ENCODE measurements at regions not wholly inside any gene's neighbourhood (a gene's known extent, or its start where the extent isn't known, plus 50 kb on each side); places are given as distances from the start of the nearest gene placed in this dataset.

DNA sequence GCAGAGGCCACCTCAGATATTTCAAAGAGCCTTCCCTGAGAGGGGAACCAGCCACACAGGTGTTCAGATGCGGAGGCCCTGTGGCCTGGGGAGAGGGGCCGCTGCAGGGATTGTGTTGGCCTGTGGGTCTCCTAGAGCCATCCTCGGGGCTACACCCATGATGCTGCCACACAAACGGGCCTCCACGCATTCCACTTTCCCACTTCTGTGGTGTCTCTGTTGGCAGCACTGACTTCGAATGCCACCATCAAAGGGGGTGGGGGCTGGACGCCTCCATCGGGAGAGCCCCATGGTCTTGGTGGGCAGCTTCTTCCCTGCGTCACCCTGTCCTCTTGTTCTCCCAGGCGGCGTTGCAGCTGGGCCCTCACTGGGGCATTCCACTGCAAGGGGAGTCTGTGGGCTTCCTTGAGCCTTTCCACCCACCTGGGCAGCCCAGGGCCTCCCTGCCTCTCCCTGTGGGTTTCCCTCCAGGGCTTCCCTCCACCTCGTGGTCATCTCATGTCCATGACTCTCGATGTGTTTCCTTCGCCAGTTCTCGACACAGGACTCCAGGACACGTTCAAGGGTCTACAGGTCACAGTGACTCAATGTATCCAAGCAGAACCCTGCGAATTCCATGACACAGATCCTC lies 145.5 kb downstream of the ERMARD start:
- POLR2A ChIA-PET, result no interaction called here

GRCh38 chr6:169895926-169896761 lies 144.7 kb downstream of the ERMARD start:
- Histone ChIP-seq H3K27me3 (ENCODE audit: control insufficient read depth in 2 of 2, insufficient read depth in 2 of 2, low read length in 2 of 2) (no peaks in the 10 kb centered on the region), H3K9me3 (ENCODE audit: control insufficient read depth in 2 of 3, low read length in 3 of 3) (peaks cover 0 to 10% (median 0%) of the 10 kb centered on the region in 3 experiments), H3K36me3 (ENCODE audit: control insufficient read depth in 2 of 3, insufficient read depth in 3 of 3, low read length in 3 of 3) (no peaks in the 10 kb centered on the region), H3K4me3 (ENCODE audit: low read length) (no peak overlapping the region), H3K4me1 (ENCODE audit: control insufficient read depth in 2 of 2, insufficient read depth in 2 of 2, low read length in 2 of 2) (no peaks in the 10 kb centered on the region), H3K27ac (ENCODE audit: low read depth, low read length) (no peak overlapping the region)
- H3K9me3 Mint-ChIP-seq, result peaks cover 0 to 7% (median 1%) of the 10 kb centered on the region in 11 donors
- DNase-seq, result no peak
- H3K27me3 Mint-ChIP-seq, result peaks cover 0 to 21% (median 12%) of the 10 kb centered on the region in 5 donors
- no peak overlapping the region for H3K27ac Mint-ChIP-seq
- no peaks in the 10 kb centered on the region for H3K4me1 Mint-ChIP-seq
- H3K4me3 Mint-ChIP-seq, result no peak overlapping the region
- peaks cover 0 to 6% (median 4%) of the 10 kb centered on the region in 5 donors for H3K36me3 Mint-ChIP-seq
- POLR2A ChIA-PET, result no interaction called here
- intact Hi-C loops (cut with micrococcal nuclease), result no loop called here
- ATAC-seq, result no peak
- CTCF ChIA-PET, result no interaction called here

More for the DNA sequence above, 145.5 kb downstream of the ERMARD start:
- ATAC-seq (no peak), DNase-seq (no peak)
- no peak overlapping the region for H3K4me3 Mint-ChIP-seq
- H3K27me3 ChIP-seq (ENCODE audit: control insufficient read depth in 2 of 2, insufficient read depth in 2 of 2, low read length in 2 of 2), result no peaks in the 10 kb centered on the region
- peaks cover 0 to 6% (median 4%) of the 10 kb centered on the region in 5 donors for H3K36me3 Mint-ChIP-seq
- H3K36me3 ChIP-seq (ENCODE audit: control insufficient read depth in 2 of 3, insufficient read depth in 3 of 3, low read length in 3 of 3), result no peaks in the 10 kb centered on the region
- H3K9me3 ChIP-seq (ENCODE audit: control insufficient read depth in 2 of 3, low read length in 3 of 3), result peaks cover 0 to 5% (median 0%) of the 10 kb centered on the region in 3 experiments
- peaks cover 0 to 11% (median 1%) of the 10 kb centered on the region in 11 donors for H3K9me3 Mint-ChIP-seq
- H3K27ac ChIP-seq (ENCODE audit: low read depth, low read length), result no peak overlapping the region
- no peaks in the 10 kb centered on the region for H3K4me1 ChIP-seq (ENCODE audit: control insufficient read depth in 2 of 2, insufficient read depth in 2 of 2, low read length in 2 of 2)
- H3K27ac Mint-ChIP-seq, result no peak overlapping the region
- peaks cover 0 to 21% (median 12%) of the 10 kb centered on the region in 5 donors for H3K27me3 Mint-ChIP-seq
- no peaks in the 10 kb centered on the region for H3K4me1 Mint-ChIP-seq
- CTCF ChIA-PET, result no interaction called here
- intact Hi-C loops (cut with micrococcal nuclease), result no loop called here
- no peak overlapping the region for H3K4me3 ChIP-seq (ENCODE audit: low read length)

DNA sequence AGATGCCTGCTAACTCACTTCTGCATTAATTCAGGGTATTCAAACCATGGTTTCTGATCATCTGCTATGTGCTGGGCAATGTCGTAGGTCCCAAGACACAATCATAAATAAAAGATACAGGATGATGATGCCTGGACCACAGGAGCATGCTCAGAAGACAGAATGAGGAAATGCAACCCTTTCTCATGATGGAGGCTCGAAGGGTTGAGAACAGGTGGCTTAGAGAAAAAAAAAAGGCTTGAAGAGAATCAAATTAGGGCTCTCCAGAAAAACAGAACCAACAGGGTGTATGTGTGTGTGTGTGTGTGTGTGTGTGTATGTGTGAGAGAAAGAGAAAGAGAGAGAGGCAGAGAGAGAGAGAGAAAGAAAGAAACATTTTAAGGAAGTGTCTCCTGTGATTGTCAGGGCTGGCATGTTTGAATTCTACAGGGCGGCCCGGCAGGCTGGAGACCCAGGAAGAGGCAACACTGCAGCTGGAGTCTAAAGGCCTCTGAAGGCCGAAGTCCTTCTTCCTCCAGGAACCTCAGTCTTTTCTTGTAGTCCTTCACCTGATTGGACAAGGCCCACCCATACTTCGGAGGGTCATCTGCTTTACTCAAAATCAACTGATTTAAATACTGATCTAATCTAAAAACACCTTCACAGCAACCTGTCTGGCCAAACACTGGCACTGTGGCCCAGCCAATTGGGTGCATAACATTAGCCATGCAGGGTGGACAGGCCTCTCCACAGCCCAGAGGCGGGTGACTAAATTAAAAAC lies 143.8 kb downstream of the ERMARD start:
- H3K27me3 Mint-ChIP-seq, result peaks cover 0 to 21% (median 12%) of the 10 kb centered on the region in 5 donors
- DNase-seq (no peak), ATAC-seq (no peak)
- Histone ChIP-seq H3K4me1 (ENCODE audit: control insufficient read depth in 2 of 2, insufficient read depth in 2 of 2, low read length in 2 of 2) (no peaks in the 10 kb centered on the region), H3K4me3 (ENCODE audit: low read length) (no peak overlapping the region), H3K27ac (ENCODE audit: low read depth, low read length) (no peak overlapping the region), H3K27me3 (ENCODE audit: control insufficient read depth in 2 of 2, insufficient read depth in 2 of 2, low read length in 2 of 2) (no peaks in the 10 kb centered on the region), H3K36me3 (ENCODE audit: control insufficient read depth in 2 of 3, insufficient read depth in 3 of 3, low read length in 3 of 3) (no peaks in the 10 kb centered on the region), H3K9me3 (ENCODE audit: control insufficient read depth in 2 of 3, low read length in 3 of 3) (peaks cover 0 to 10% (median 0%) of the 10 kb centered on the region in 3 experiments)
- intact Hi-C loops (cut with micrococcal nuclease), result no loop called here
- CTCF ChIA-PET, result no interaction called here
- H3K9me3 Mint-ChIP-seq, result peaks cover 0 to 8% (median 3%) of the 10 kb centered on the region in 11 donors
- peak overlapping the region in 1 of 9 donors; percentile 16 for H3K27ac Mint-ChIP-seq
- POLR2A ChIA-PET, result no interaction called here
- peaks cover 0 to 6% (median 4%) of the 10 kb centered on the region in 5 donors for H3K36me3 Mint-ChIP-seq
- H3K4me1 Mint-ChIP-seq, result no peaks in the 10 kb centered on the region
- no peak overlapping the region for H3K4me3 Mint-ChIP-seq

DNA sequence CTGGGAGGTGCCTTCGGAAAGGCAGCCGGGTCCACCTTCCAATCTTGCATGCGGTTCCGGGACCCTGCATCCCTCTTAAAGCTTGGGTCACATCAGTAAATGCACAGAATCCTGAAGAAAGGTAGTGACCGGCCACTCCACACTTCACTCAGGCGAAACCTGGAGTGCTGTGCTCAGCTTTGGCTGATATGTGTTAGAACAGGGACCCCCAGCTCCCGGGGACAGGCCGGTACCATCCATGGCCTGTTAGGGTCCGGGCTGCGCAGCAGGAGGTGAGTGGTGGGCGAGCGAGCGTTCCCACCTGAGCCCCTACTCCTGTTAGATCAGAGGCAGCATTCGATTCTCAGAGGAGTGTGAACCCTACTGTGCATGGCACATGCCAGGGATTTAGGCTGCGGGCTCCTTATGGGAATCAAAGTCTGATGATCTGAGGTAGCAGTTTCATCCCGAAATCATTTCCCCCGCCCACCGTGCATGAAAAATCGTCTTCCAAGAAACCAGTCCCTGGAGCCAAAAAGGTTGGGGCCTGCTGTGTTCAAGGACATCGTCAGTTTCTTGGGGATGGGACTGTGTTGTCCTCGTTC lies 143.0 kb downstream of the ERMARD start:
- Mint-ChIP-seq H3K4me1 (no peaks in the 10 kb centered on the region), H3K4me3 (no peak overlapping the region), H3K27me3 (peaks cover 0 to 21% (median 12%) of the 10 kb centered on the region in 5 donors), H3K27ac (peak overlapping the region in 2 of 9 donors; percentile 16 to 41), H3K9me3 (peaks cover 0 to 8% (median 3%) of the 10 kb centered on the region in 11 donors), H3K36me3 (peaks cover 0 to 6% (median 4%) of the 10 kb centered on the region in 5 donors)
- H3K27ac ChIP-seq (ENCODE audit: low read depth, low read length), result no peak overlapping the region
- no peak for DNase-seq
- intact Hi-C loops (cut with micrococcal nuclease), result no loop called here
- no peaks in the 10 kb centered on the region for H3K36me3 ChIP-seq (ENCODE audit: control insufficient read depth in 2 of 3, insufficient read depth in 3 of 3, low read length in 3 of 3)
- H3K9me3 ChIP-seq (ENCODE audit: control insufficient read depth in 2 of 3, low read length in 3 of 3), result peaks cover 0 to 10% (median 0%) of the 10 kb centered on the region in 3 experiments
- H3K4me3 ChIP-seq (ENCODE audit: low read length), result no peak overlapping the region
- H3K4me1 ChIP-seq (ENCODE audit: control insufficient read depth in 2 of 2, insufficient read depth in 2 of 2, low read length in 2 of 2), result no peaks in the 10 kb centered on the region
- no peaks in the 10 kb centered on the region for H3K27me3 ChIP-seq (ENCODE audit: control insufficient read depth in 2 of 2, insufficient read depth in 2 of 2, low read length in 2 of 2)
- CTCF ChIA-PET, result interaction anchor here (0.6 kb wide), 1 partner anchor 408 kb away, joined by 3 read pairs; no protein-coding TSS in a partner anchor
- POLR2A ChIA-PET, result no interaction called here
- ATAC-seq, result no peak

DNA sequence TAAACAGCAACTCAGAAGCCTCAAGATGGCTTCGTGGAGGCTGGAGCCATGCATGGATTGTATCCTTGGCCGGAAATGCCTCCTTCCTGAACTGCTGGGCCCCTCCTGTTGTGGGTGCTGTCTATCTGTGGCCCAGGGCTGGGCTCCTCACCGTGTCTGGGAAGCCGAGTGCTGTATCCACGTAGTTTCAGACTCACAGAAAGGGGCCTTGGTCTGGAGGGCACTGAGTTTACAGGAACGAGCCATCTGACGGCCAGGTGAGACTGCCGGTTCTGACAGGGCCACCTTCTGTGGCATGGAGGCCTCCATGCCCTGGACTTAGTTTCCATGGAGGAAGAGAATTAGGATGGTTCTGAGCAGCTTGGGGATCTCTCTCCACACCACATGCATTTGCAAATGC lies 142.2 kb downstream of the ERMARD start:
- Mint-ChIP-seq H3K27me3 (peaks cover 0 to 24% (median 13%) of the 10 kb centered on the region in 5 donors), H3K4me3 (no peak overlapping the region), H3K9me3 (peaks cover 0 to 8% (median 3%) of the 10 kb centered on the region in 11 donors), H3K4me1 (no peaks in the 10 kb centered on the region), H3K27ac (no peak overlapping the region), H3K36me3 (peaks cover 0 to 4% (median 4%) of the 10 kb centered on the region in 5 donors)
- H3K27me3 ChIP-seq (ENCODE audit: control insufficient read depth in 2 of 2, insufficient read depth in 2 of 2, low read length in 2 of 2), result no peaks in the 10 kb centered on the region
- H3K9me3 ChIP-seq (ENCODE audit: control insufficient read depth in 2 of 3, low read length in 3 of 3), result peaks cover 0 to 10% (median 0%) of the 10 kb centered on the region in 3 experiments
- H3K36me3 ChIP-seq (ENCODE audit: control insufficient read depth in 2 of 3, insufficient read depth in 3 of 3, low read length in 3 of 3), result no peaks in the 10 kb centered on the region
- no peak for ATAC-seq
- H3K4me1 ChIP-seq (ENCODE audit: control insufficient read depth in 2 of 2, insufficient read depth in 2 of 2, low read length in 2 of 2), result no peaks in the 10 kb centered on the region
- ChIA-PET POLR2A (no interaction called here), CTCF (no interaction called here)
- intact Hi-C loops (cut with micrococcal nuclease), result no loop called here
- DNase-seq, result no peak
- no peak overlapping the region for H3K4me3 ChIP-seq (ENCODE audit: low read length)
- no peak overlapping the region for H3K27ac ChIP-seq (ENCODE audit: low read depth, low read length)

GRCh38 chr6:169891846-169892245 lies 140.4 kb downstream of the ERMARD start:
- H3K36me3 ChIP-seq (ENCODE audit: control insufficient read depth in 2 of 3, insufficient read depth in 3 of 3, low read length in 3 of 3), result no peaks in the 10 kb centered on the region
- H3K9me3 ChIP-seq (ENCODE audit: control insufficient read depth in 2 of 3, low read length in 3 of 3), result peaks cover 0 to 10% (median 0%) of the 10 kb centered on the region in 3 experiments
- intact Hi-C loops (cut with micrococcal nuclease), result no loop called here
- peaks cover 0 to 4% (median 2%) of the 10 kb centered on the region in 11 donors for H3K9me3 Mint-ChIP-seq
- peaks cover 0 to 3% (median 0%) of the 10 kb centered on the region in 5 donors for H3K36me3 Mint-ChIP-seq
- ATAC-seq, result no peak
- no peak overlapping the region for H3K4me3 ChIP-seq (ENCODE audit: low read length)
- no peak for DNase-seq
- no peak overlapping the region for H3K4me3 Mint-ChIP-seq
- ChIA-PET CTCF (no interaction called here), POLR2A (no interaction called here)
- peaks cover 0 to 21% (median 12%) of the 10 kb centered on the region in 5 donors for H3K27me3 Mint-ChIP-seq
- no peaks in the 10 kb centered on the region for H3K4me1 ChIP-seq (ENCODE audit: control insufficient read depth in 2 of 2, insufficient read depth in 2 of 2, low read length in 2 of 2)
- H3K4me1 Mint-ChIP-seq, result no peaks in the 10 kb centered on the region
- H3K27ac Mint-ChIP-seq, result no peak overlapping the region
- no peak overlapping the region for H3K27ac ChIP-seq (ENCODE audit: low read depth, low read length)
- H3K27me3 ChIP-seq (ENCODE audit: control insufficient read depth in 2 of 2, insufficient read depth in 2 of 2, low read length in 2 of 2), result no peaks in the 10 kb centered on the region

Data from naive thymus-derived CD4-positive, alpha-beta T cell (primary cell).